Natural killer cell treated with Interleukin-12 subunit alpha and Interleukin-12 subunit beta and Interleukin-15 and Interleukin-18, amount 100 ng/mL, for 72 hours (primary cell): ENCODE measurements at regions not wholly inside any gene's neighbourhood (a gene's known extent, or its start where the extent isn't known, plus 50 kb on each side); places are given as distances from the start of the nearest gene placed in this dataset.

Experiments used
- ATAC-seq, 2 donors: fragments of 150-1000 bp; cut with Tn5 transposase in 1 of 2; sonication (Bioruptor Pico), chemical (Tn5 transposase) in 1 of 2; 2 replicates each; pipeline ENCODE4 v1.10.0; 2021
- DNase-seq: peaks from one replicate; pipeline ENCODE4 v3.0.0; 2022; ENCODE audit warnings: low spot score
- H3K27ac Mint-ChIP-seq, 2 donors: 1 replicate in 1 of 2; 2 replicates in 1 of 2; pipeline ENCODE4 v1.8.0; 2022; ENCODE audit warnings: mixed read lengths in 2 of 2, mild to moderate bottlenecking in 1 of 2, moderate library complexity in 1 of 2
- H3K27me3 Mint-ChIP-seq, 2 donors: 1 replicate in 1 of 2; 2 replicates in 1 of 2; pipeline ENCODE4 v1.8.0; 2022; ENCODE audit warnings: mixed read lengths in 2 of 2
- H3K36me3 Mint-ChIP-seq: one replicate; pipeline ENCODE4 v1.8.0; 2022; ENCODE audit warnings: mixed read lengths
- H3K4me1 Mint-ChIP-seq, 2 donors: 1 replicate in 1 of 2; 2 replicates in 1 of 2; pipeline ENCODE4 v1.8.0; 2022; ENCODE audit warnings: low read depth in 2 of 2, mixed read lengths in 2 of 2, mild to moderate bottlenecking in 1 of 2
- H3K4me3 Mint-ChIP-seq: one replicate; pipeline ENCODE4 v1.8.0; 2022; ENCODE audit warnings: mixed read lengths
- H3K9me3 Mint-ChIP-seq: 2 replicates; pipeline ENCODE4 v1.8.0; 2022; ENCODE audit warnings: mixed read lengths

DNA sequence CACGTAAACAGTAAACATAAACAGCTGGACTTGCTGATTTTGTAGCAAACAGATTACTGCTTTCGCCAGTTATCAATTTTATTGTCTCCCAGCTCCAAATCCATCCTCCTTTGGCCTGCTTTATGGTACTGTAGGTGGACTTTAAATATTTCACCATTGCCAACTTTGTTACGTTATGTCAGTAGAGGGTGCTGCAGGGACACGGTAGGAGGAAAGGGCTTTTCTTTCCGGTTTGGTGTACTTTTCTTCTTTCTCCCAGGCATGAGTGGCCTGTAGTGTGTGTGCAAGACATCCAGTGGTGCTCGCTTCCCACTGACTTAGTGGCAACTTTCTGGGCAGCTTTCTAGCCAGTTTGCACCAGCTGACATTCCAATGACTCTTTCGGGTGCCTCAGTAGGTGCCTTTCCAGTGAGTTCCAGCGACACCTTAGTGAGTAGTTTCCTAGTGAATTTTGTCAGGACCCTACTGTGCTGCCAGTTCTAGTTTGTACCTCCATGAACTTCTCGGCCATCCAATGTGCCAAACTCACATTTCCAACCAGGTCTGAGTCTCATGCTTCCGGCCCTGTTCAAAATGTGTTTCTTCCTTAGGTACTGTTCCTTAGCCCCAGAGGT lies 267.6 kb upstream of the TENM4 start:
- H3K27me3 Mint-ChIP-seq: no peaks in the 10 kb centered on the region
- H3K9me3 Mint-ChIP-seq: peaks cover 25% of the 10 kb centered on the region
- ATAC-seq (no peak), DNase-seq (no peak)
- no peaks in the 10 kb centered on the region for H3K4me1 Mint-ChIP-seq
- no peak overlapping the region for H3K4me3 Mint-ChIP-seq
- no peak overlapping the region for H3K27ac Mint-ChIP-seq
- H3K36me3 Mint-ChIP-seq: no peaks in the 10 kb centered on the region

DNA sequence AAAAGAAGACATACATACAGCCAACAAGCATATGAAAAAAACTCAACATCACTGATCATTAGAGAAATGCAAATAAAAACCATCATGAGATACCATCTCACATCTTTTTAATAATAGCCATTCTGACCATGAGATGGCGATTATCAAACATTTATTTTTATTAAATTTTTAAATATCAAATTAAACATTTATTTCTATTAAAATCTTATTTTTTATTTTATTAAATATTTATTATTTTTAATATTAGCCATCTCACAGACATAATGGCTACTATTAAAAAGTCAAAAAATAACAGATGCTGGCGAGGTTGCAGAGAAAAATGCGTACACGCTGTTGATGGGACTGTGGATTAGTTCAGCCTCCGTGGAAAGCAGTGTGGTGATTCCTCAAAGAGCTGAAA lies 264.8 kb upstream of the TENM4 start:
- peaks cover 9% of the 10 kb centered on the region for H3K36me3 Mint-ChIP-seq
- H3K9me3 Mint-ChIP-seq: peaks cover 28% of the 10 kb centered on the region
- no peaks in the 10 kb centered on the region for H3K4me1 Mint-ChIP-seq
- ATAC-seq (no peak), DNase-seq (no peak)
- H3K27me3 Mint-ChIP-seq: no peaks in the 10 kb centered on the region
- H3K4me3 Mint-ChIP-seq: no peak overlapping the region
- no peak overlapping the region for H3K27ac Mint-ChIP-seq

DNA sequence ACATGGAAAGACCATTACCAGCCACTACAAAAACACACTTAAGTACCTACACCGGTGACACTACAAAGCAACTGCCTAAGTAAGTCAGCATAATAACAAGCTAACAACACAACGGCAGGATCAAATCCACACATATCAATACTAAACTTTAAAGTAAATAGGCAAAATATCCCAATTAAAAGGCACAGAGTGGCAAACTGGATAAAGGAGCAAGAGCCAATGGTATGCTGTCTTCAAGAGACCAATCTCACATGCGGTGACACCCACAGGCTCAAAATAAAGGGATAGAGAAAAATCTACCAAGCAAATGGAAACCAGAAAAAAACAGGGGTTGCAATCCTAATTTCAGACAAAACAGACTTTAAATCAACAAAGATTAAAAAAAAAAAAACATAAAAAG lies 261.5 kb upstream of the TENM4 start:
- Mint-ChIP-seq H3K4me1 (no peaks in the 10 kb centered on the region), H3K36me3 (peaks cover 9% of the 10 kb centered on the region), H3K4me3 (no peak overlapping the region), H3K9me3 (peaks cover 28% of the 10 kb centered on the region), H3K27me3 (no peaks in the 10 kb centered on the region), H3K27ac (no peak overlapping the region)
- ATAC-seq (no peak), DNase-seq (no peak)

DNA sequence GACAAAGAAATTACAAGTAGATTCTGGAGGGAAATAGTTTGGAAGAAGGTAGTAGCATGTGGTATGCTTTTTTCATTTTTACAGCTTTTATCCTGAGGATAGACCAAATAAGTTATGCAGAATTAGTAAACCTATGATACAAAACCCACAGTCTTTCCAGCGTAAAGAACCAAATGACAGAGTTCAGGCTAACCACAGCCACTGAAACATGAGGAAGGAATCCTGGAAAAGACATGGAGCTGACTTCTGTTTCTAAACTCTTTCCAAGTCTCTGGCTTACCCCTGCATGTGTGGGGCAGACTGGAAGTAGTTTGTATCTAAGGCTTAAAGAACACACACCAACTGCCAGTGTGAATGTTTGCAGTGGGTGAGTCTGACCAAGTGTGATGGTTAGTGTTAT lies 258.4 kb upstream of the TENM4 start:
- Mint-ChIP-seq H3K4me1 (no peaks in the 10 kb centered on the region), H3K4me3 (no peak overlapping the region), H3K36me3 (peaks cover 13% of the 10 kb centered on the region), H3K9me3 (peaks cover 16% of the 10 kb centered on the region), H3K27me3 (no peaks in the 10 kb centered on the region), H3K27ac (no peak overlapping the region)
- no peak for ATAC-seq
- DNase-seq: no peak

DNA sequence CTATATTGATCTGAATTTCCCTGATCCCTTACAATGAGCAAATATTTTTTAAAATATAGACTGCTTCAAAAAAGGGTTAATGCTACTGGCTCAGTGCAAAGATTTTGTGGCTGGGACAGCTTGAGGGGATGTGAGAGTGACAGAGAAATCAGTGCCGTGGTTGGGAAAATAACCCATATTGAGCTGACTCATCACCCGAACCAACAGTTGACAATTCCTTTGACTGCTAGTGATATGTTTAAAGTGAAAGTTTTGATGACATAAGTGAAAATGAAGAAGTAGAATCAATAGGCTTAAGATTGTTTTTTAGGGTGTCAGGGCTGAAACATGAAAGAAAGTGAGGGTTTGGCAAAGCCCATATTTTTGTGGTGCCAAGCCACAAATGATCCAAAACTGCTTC lies 257.1 kb upstream of the TENM4 start:
- H3K27me3 Mint-ChIP-seq: no peaks in the 10 kb centered on the region
- peaks cover 9% of the 10 kb centered on the region for H3K9me3 Mint-ChIP-seq
- ATAC-seq (no peak), DNase-seq (no peak)
- no peaks in the 10 kb centered on the region for H3K4me1 Mint-ChIP-seq
- peaks cover 9% of the 10 kb centered on the region for H3K36me3 Mint-ChIP-seq
- H3K4me3 Mint-ChIP-seq: no peak overlapping the region
- H3K27ac Mint-ChIP-seq: no peak overlapping the region

DNA sequence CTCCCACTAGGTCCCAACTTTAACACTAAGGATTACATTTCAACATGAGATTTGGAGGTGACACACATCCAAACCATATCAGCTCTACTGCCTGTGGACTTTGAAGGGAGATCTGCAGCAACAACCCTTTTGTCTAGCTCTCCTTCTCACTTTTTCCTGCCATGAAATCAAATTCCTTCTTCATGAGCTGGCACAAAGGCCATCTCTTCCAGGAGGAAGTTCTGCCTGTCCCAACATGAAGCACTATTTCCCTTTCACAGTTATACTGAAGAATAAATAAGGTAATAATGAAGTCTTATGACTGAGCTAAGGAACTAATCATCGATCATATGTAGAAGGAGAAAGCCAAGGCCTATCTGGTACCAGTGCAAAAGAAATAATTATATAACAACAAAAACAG lies 253.5 kb upstream of the TENM4 start:
- Mint-ChIP-seq H3K4me1 (no peaks in the 10 kb centered on the region), H3K27ac (no peak overlapping the region), H3K9me3 (peaks cover 7% of the 10 kb centered on the region), H3K4me3 (no peak overlapping the region), H3K27me3 (no peaks in the 10 kb centered on the region), H3K36me3 (peaks cover 4% of the 10 kb centered on the region)
- ATAC-seq: no peak
- DNase-seq: no peak

DNA sequence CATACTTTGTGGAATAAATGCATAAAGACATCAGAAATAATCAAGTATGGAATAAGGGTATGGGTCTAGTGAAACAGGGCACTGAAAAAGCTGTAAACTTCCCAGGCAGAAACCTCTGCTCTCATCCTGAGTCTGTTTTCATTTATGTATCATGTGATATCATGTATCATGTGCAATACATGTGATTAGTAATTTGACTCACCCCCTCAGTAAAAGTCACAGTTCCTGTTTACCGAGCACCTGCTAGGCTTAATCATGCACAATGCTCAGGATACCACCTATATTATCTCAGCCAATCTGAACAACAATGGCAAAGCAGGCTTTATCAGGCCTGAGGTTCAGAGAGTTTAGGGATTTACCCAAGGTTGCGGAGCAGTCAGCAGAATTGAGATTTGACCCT lies 250.6 kb upstream of the TENM4 start:
- DNase-seq (no peak), ATAC-seq (no peak)
- Mint-ChIP-seq H3K36me3 (no peaks in the 10 kb centered on the region), H3K9me3 (peaks cover 14% of the 10 kb centered on the region), H3K27ac (no peak overlapping the region), H3K4me3 (no peak overlapping the region), H3K4me1 (no peaks in the 10 kb centered on the region), H3K27me3 (no peaks in the 10 kb centered on the region)

DNA sequence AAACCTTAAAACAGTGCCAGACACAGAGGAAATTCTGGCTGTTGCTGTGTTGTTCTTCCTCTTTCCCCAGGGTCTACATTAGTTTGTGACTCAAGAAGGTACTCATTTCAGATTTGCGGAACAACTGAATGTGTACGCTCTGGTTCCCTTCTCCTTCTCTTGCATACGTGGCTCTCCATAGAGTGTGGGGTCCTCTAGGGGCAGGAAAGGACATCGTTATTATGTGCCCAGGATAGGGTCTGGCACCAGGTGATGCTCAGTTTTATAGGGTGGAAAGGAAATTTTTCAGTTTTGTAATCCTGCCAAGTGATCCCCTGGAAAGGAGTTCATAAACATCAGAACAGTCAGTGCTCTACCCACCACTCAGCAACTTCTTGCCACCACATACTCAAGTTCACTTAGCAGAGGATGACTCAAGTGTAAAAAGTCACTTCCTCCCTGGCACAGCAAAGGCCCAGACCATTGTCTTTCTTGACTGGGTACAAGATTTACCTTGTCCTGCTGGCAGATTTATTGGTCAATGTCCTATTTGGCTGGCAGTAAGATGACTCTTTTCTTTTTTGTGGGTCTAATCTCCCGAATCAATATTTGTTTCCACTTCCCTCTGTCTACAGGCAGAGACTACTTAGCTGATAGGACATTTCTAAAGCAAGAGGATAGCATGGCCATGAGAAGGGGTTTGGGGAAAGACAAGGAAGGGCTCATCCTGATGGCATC lies 246.0 kb upstream of the TENM4 start:
- ATAC-seq: no peak
- H3K27ac Mint-ChIP-seq: no peak overlapping the region
- H3K27me3 Mint-ChIP-seq: no peaks in the 10 kb centered on the region
- H3K4me3 Mint-ChIP-seq: no peak overlapping the region
- no peak for DNase-seq
- H3K4me1 Mint-ChIP-seq: no peaks in the 10 kb centered on the region
- no peaks in the 10 kb centered on the region for H3K36me3 Mint-ChIP-seq
- H3K9me3 Mint-ChIP-seq: peaks cover 19% of the 10 kb centered on the region

DNA sequence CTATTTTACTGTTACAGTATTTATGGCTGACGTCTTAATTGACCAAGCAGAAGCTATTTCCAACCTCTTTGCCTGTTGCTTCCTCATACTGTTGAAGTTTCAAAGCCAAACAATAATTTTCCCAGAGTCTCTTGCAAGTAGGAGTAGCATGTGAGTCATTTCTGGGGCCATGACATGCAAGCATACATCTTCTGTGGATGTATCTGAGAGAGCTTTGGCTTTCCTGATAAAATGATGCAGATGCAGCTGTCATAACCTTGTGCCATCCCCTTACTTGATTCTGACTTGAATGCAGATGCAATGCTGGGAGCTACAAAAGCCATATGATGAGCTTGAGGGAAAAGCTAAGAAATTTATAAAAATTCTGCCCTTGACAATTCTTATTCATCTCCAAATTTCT lies 243.1 kb upstream of the TENM4 start:
- no peak for DNase-seq
- no peak for ATAC-seq
- no peaks in the 10 kb centered on the region for H3K36me3 Mint-ChIP-seq
- no peaks in the 10 kb centered on the region for H3K4me1 Mint-ChIP-seq
- H3K27ac Mint-ChIP-seq: no peak overlapping the region
- no peak overlapping the region for H3K4me3 Mint-ChIP-seq
- peaks cover 21% of the 10 kb centered on the region for H3K9me3 Mint-ChIP-seq
- no peaks in the 10 kb centered on the region for H3K27me3 Mint-ChIP-seq

DNA sequence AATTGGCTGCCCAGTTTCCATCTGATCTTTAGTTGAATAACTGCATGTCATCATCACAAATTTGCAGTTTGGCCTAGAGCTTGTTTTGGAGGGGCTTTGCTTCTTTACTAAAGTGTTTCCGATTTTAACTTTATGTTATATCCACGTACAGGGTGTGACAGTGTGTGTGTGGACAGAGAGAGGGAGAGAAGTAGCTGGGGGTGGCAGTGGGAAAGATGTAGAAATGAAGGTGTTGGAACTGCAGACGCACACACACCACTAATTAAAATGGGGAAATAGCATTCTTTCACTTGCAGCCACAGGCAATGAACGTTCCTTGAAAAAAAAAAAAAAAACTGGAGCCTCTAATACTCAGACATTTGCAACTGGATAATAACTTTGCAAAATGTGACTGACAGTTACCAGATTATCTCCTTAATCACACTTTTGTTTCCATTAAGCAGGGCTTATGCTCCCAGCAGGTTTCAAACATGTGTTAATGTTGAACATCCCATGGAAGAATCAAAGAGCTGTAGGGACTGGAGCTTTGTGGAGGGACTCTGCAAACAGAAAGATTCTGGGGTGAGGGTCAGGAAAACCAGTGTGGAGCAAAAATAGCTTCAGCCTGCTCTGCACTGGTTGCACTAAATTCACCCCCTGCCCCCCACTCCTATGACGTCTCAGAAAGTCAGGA lies 238.1 kb upstream of the TENM4 start:
- H3K27me3 Mint-ChIP-seq: no peaks in the 10 kb centered on the region
- H3K9me3 Mint-ChIP-seq: peaks cover 21% of the 10 kb centered on the region
- ATAC-seq: no peak
- H3K36me3 Mint-ChIP-seq: no peaks in the 10 kb centered on the region
- no peaks in the 10 kb centered on the region for H3K4me1 Mint-ChIP-seq
- no peak overlapping the region for H3K4me3 Mint-ChIP-seq
- DNase-seq: no peak
- no peak overlapping the region for H3K27ac Mint-ChIP-seq

DNA sequence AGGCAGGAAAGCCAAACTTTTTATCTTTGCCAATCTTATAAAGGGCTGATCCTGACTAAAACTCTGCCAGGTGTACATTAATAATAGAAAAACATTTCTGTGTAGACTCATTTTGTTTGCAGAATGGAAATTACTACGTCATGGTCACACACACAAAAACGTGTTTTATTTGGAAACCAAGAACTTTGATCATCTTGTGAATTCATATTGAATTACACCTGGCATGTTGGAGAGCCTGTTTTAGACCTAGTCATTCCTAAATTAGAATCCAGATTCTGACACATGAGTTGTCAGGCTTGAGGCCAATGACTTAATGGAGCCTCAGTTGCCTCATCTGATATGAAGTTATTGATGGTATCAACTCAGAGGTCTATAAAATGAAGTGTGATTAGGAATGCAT lies 235.6 kb upstream of the TENM4 start:
- H3K9me3 Mint-ChIP-seq: peaks cover 28% of the 10 kb centered on the region
- no peak overlapping the region for H3K27ac Mint-ChIP-seq
- no peak overlapping the region for H3K4me3 Mint-ChIP-seq
- H3K36me3 Mint-ChIP-seq: no peaks in the 10 kb centered on the region
- DNase-seq (no peak), ATAC-seq (no peak)
- no peaks in the 10 kb centered on the region for H3K4me1 Mint-ChIP-seq
- H3K27me3 Mint-ChIP-seq: no peaks in the 10 kb centered on the region

DNA sequence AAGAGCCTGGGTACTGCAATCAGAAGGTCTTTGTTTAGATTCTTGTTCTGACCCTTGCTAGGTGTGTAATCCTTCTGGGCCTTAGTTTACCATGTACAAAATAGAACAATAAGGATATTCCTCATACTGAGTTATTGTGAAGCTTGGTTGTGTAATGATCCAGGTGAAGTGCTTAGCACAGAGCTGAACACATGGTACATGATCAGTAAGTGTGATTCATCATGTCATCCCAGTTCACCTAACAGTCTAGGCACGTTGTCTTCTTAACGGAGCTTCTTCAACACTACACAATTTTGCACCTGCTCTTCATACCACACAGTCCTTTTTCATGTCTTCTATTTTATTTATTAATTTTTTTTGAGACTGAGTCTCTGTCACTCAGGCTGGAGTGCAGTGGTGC lies 234.3 kb upstream of the TENM4 start:
- Mint-ChIP-seq H3K4me1 (no peaks in the 10 kb centered on the region), H3K36me3 (no peaks in the 10 kb centered on the region), H3K27me3 (no peaks in the 10 kb centered on the region), H3K4me3 (no peak overlapping the region), H3K27ac (no peak overlapping the region), H3K9me3 (peaks cover 21% of the 10 kb centered on the region)
- ATAC-seq: no peak
- DNase-seq: no peak

DNA sequence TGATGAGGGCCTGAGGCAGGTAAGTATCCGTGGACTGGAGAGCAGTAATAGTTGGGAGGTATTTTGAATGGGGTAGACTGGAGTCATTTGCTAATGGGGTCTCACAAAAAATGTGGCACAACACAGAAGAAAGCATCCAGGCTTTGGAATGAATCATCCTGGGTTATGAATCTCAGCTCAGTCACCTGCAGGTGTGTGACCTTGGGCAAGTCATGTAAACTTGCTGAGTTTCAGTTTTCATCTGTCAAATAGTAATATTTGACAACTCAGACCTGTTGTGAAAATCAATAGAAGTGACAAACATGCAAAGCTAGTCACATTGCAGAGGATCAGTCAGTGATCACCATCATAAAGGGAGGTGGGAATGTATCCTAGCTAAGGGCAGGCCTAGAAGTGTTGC lies 232.0 kb upstream of the TENM4 start:
- H3K4me3 Mint-ChIP-seq: no peak overlapping the region
- peaks cover 14% of the 10 kb centered on the region for H3K9me3 Mint-ChIP-seq
- H3K27me3 Mint-ChIP-seq: no peaks in the 10 kb centered on the region
- H3K36me3 Mint-ChIP-seq: no peaks in the 10 kb centered on the region
- no peak for ATAC-seq
- DNase-seq: no peak
- no peak overlapping the region for H3K27ac Mint-ChIP-seq
- no peaks in the 10 kb centered on the region for H3K4me1 Mint-ChIP-seq

DNA sequence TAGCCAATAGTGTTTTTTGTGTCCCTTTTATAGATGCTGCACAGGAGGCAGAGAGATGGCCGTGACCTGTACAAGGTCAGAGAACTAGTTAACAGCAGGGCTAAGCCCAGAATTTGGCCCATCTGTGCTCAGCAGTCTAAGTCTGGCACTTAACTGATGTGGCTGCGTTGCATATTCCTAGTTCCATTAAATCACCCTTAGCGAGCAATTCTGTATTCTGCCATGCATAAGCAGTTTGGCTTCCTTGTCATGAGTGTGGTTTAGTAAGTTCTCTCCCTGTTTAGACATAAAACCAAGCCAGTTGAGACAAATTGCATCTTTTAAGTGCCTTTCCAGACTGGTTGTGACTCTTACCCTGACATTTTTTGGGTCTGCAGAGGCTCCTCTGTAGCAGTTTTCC lies 230.6 kb upstream of the TENM4 start:
- Mint-ChIP-seq H3K4me3 (no peak overlapping the region), H3K9me3 (peaks cover 16% of the 10 kb centered on the region), H3K36me3 (no peaks in the 10 kb centered on the region), H3K27me3 (no peaks in the 10 kb centered on the region), H3K4me1 (no peaks in the 10 kb centered on the region), H3K27ac (no peak overlapping the region)
- ATAC-seq: no peak
- DNase-seq: no peak
